T-helper 2 cell treated with Interferon-gamma antibody and Interleukin-4, amounts not matched to agents 100 ng/mL and 5 ng/mL, for 36 hours (primary cell): ENCODE measurements at regions not wholly inside any gene's neighbourhood (a gene's known extent, or its start where the extent isn't known, plus 50 kb on each side); places are given as distances from the start of the nearest gene placed in this dataset.

Experiments used
- intact Hi-C: fragments of 100-400 bp; cut with micrococcal nuclease; formaldehyde crosslinking; loops from one replicate; pipeline ENCODE4 v1.15.1; 2023

- intact Hi-C loops = no loop called here
These were observed 119.4 kb downstream of the FAT4 start for GRCh38 chr4:125434136-125434535.

DNA sequence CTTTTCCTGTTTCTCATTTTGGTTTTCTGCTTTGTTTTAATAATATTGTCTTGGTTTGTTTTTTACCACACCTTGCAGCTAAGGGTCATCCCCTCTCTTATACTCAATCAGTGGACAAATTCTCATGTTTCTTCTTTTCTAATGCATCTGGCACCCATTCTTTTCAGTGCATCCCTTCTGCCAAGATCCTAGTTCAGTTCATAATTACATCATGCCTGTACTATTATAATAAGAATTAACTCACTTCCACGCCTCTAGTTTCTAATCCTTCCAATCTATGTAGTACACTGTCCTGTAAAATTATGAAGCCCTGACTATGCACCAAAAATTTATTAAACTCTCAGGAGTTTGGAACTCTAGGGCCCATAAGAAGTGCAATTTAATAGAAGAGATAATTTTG, 126.1 kb downstream of the FAT4 start:
- intact Hi-C loops = no loop called here

DNA sequence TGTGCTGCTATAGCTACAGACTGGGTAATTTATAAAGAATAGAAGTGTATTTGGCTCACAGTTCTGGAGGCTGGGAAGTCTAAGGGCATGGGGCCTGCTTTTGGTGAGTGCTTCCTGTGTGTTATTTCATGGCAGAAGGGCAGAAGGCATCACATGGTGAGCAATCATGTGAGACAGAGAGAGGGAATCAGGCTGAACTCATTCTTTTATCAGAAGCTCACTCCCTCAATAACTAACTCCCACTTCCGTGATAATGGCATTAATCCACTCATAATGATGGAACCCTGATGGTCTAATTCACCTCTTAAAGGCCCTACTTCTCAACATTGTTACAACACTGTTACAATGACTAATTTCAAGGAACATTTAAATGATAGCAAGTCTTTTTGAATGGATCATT, 129.4 kb downstream of the FAT4 start:
- intact Hi-C loops = no loop called here

GRCh38 chr4:125445525-125445924, 130.8 kb downstream of the FAT4 start:
- intact Hi-C loops = no loop called here

DNA sequence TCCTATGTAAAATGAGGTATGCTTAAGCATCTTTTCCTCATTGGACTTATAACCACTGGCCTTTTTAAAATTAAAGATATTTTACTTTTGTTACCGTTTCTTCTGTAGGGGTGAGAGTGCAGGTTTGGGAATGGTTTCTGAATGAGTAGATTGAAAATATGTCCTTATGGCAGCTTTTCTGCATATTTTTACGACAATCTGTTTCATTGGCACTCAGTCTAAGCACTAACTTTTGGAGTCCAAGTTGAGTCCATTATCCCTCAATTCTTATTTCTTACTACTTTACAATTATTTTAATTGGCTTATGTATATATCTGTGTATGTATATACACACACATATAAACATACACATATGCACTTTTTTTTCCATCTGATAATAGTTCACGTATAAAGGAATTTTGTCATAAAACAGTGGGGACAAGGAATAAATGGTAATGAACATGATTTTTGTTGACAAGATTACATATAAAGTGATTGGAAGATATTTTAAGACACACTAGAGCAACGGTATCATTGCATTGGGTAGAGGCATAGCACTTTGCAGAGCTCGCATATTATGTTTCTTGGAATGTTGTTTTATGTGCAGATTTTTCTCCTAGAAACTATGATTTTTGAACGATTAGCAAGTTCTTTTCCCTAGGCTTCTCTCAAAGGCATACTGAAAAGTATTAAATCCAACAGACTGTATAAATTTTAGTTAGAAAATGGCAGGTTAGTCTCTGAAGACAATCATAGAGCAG, 133.0 kb downstream of the FAT4 start:
- intact Hi-C loops = no loop called here

GRCh38 chr4:125456075-125456474, 141.3 kb downstream of the FAT4 start:
- intact Hi-C loops = no loop called here

GRCh38 chr4:125459531-125459930, 144.8 kb downstream of the FAT4 start:
- intact Hi-C loops = no loop called here

DNA sequence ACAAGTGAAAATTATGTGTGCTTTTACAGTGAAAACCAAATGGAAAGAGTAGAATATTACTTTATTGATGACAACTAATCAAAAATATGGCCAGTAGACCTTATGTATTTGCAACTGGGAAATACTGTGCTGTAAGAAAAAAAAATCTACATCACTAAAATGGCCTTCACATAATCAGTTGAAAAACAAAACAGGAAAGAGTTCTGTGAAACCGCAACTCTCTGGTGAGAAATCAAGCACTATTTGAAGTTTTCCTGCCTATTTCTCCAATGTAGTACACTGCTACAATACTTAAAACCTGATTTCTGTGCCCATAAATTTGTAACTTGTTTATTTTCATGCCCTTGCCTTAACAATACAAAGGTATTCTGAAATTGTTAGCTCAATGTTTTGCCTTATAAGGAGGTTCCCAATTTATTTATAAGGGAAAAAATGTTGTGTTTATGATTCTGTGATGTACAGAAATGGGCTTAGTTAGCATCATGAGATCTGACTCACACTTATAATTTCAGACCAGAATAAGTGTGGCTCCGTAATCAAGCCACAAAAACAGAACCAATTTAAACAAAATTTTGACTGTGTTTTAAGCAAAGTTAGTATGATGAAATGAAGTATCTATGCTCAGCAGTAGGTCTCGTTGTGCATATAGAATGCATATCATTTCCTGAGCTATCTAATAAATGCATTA, 147.1 kb downstream of the FAT4 start:
- intact Hi-C loops = no loop called here

DNA sequence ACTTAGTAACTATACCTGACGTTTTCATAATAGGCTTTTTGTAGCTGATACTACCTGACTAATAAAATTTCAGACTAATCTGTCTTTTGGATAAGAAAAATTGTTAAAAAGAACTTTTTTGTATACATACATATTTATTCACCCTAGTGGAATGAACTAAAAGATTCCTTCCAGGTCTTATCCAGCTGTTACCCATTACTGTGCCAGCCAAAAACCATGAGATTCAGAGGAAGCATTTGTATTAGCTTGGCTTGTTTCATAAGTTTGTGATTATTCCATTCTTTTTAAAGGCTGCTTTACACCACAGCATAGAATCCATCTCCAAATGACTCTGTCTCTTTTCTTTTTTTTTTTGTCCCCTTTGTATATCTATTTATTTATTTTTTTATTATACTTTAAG, 149.4 kb downstream of the FAT4 start:
- intact Hi-C loops = no loop called here

- intact Hi-C loops = no loop called here
These were observed 166.7 kb downstream of the FAT4 start for GRCh38 chr4:125481334-125482045.

DNA sequence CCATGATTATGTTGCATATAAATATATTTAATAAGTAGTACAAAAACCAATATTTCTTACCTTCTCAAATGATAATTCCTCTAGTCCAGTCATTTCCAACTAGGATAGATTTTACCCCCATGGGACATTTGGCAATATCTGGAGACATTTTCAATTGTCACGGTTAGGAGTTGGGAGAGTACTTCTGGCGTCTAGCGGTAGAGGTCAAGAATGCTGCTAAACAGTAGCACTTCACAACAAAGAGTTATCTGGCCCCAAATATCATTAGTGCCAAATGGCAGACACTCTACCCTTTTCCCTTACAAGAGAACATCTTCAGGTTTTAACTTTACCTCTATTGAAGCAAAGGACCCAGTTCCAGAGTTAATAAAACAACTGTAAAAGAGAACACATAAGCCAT, 168.1 kb downstream of the FAT4 start:
- intact Hi-C loops = no loop called here

GRCh38 chr4:125483278-125483677, 168.5 kb downstream of the FAT4 start:
- intact Hi-C loops = no loop called here

DNA sequence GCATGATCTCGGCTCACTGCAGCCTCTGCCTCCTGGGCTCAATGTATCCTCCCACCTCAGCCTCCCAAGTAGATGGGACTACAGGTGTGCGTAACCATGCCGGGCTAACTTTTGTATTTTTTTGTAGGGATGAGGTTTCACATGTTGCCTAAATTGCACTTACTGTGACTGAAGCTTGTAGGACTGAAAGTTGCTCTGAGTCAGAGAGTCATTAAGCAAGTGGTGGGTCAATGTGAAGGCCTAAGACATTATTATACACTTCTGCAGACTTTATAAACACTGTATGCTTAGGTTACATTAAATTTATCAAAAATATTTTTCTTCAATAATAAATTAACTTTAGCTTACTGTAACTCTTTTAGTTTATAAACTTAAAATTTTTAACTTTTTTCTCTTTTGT, 170.2 kb downstream of the FAT4 start:
- intact Hi-C loops = no loop called here

DNA sequence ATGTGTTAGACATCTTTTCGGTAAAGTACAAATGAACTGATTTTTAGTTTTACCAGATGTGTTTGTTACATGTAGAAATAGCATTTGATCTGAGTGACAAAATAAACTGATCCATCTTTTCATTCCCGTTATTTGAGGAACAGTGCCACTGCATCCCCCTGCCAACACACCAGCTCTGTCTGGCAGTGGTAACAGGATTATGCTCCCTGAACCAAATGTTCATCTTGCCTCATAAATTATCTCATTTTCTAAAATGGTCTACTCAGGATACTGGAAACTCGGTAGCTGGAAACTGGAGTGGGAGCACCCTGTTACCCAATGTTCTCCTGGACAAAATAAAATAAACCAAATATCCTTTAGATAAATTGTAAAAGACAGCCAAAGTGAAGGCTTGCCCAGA, 171.6 kb downstream of the FAT4 start:
- intact Hi-C loops = no loop called here

DNA sequence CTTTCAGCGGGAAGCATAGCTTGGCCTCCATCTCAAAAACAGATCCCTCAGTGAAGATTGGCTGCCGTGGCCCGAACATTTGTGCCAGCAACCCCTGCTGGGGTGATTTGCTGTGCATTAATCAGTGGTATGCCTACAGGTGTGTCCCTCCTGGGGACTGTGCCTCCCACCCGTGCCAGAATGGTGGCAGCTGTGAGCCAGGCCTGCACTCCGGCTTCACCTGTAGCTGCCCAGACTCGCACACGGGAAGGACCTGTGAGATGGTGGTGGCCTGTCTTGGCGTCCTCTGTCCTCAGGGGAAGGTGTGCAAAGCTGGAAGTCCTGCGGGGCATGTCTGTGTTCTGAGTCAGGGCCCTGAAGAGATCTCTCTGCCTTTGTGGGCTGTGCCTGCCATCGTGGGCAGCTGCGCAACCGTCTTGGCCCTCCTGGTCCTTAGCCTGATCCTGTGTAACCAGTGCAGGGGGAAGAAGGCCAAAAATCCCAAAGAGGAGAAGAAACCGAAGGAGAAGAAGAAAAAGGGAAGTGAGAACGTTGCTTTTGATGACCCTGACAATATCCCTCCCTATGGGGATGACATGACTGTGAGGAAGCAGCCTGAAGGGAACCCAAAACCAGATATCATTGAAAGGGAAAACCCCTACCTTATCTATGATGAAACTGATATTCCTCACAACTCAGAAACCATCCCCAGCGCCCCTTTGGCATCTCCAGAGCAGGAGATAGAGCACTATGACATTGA, 175.4 kb downstream of the FAT4 start:
- intact Hi-C loops = no loop called here

- intact Hi-C loops = no loop called here
These were observed 178.2 kb downstream of the FAT4 start for GRCh38 chr4:125492957-125493356.

DNA sequence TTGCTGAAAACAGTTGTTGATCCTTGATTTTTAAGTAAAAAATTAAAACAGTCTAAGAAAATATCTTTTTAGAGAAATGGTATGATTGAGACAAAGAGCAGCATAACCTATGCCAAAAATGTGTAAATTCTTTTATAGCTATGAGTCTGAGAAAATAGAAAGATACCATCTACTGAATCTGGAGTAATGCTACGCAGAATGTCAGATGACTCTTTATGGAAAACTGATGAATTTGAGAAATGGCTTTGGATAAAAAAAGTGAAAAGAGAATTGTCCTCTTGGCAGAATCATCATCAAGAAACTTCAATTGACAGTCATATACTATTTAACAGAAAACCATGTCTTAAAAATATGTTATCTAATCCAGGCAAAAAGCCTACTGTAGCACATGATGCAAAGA, 183.1 kb downstream of the FAT4 start:
- intact Hi-C loops = no loop called here

DNA sequence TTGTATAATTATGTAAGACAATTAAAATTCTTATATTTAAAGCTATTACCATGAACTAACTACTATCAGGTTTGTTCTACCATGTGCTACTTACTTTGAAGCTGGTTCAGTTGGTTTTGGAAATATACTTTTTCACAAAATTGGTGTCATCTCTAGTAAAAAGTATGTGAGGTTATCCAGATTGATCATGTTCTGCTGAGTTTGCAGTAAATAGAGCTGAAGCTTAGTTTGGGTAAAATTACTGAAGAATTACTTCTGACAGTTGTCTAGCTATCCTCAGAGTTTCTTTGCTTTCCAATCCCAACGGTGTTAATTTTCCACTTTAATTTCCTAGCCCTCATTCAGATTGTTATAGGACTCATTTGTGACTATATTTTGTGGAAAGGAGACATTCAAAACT, 184.2 kb downstream of the FAT4 start:
- intact Hi-C loops = no loop called here

GRCh38 chr4:125501090-125501489, 186.3 kb downstream of the FAT4 start:
- intact Hi-C loops = no loop called here

DNA sequence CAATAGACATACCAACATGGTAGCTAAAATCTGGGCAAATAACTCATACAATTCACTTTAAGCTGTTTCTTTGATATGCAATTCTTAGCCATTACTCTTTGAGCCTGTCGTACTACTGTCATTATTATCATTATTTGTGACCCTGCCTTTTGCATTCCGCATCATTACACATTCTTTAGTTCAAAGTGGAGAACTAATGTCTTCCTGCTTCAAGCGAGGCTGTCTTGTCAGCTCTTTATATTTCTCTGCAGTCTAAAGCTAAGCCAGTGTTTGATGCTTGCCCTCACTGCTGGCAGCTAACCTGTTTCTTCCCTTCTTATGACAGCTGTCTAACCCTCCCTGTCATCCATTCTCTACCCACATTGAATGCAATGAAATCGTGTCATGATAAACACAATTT, 186.8 kb downstream of the FAT4 start:
- intact Hi-C loops = no loop called here

GRCh38 chr4:125505621-125506020, 190.9 kb downstream of the FAT4 start:
- intact Hi-C loops = no loop called here

GRCh38 chr4:125507141-125507540, 192.4 kb downstream of the FAT4 start:
- intact Hi-C loops = no loop called here
